ENCODE measurements at regions not wholly inside any gene's neighbourhood (a gene's known extent, or its start where the extent isn't known, plus 50 kb on each side); places are given as distances from the start of the nearest gene placed in this dataset.

DNA sequence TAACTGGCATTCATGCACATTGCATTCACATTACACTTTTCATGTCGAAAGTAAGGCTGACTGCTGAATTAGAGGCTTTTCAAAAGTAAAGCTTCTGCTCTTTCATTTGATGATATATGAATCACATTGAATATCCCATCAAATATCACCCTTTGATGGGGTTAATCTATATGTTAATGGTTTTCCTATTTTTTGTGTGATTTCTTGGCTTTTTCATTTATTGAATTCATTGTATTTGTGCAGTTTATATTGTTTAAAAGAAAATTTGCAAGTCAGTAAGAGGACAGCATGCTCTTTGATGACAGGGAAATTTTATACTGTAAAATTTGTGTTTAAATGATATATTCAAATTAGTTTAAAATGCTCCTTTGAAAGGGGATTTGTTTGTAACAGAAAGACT is 344.1 kb downstream of the PCDH10 start:
- TF ChIP-seq CTCF (IDR thresholded peaks at IDR 0.05; ENCODE audit: low read depth, low read length, missing input control) (no peak), YY1 (IDR thresholded peaks at IDR 0.05) (no peak), FOXA1 (IDR thresholded peaks at IDR 0.05) (no peak), HNF4A (conservative IDR thresholded peaks at IDR 0.05) (no peak), REST (IDR thresholded peaks at IDR 0.05) (no peak), JUND (IDR thresholded peaks at IDR 0.05) (no peak), EGR1 (IDR thresholded peaks at IDR 0.05; ENCODE audit: low read depth in 2 of 2) (no peak), RAD21 (IDR thresholded peaks at IDR 0.05) (no peak)
- TF ChIP-seq, protein P1, sequence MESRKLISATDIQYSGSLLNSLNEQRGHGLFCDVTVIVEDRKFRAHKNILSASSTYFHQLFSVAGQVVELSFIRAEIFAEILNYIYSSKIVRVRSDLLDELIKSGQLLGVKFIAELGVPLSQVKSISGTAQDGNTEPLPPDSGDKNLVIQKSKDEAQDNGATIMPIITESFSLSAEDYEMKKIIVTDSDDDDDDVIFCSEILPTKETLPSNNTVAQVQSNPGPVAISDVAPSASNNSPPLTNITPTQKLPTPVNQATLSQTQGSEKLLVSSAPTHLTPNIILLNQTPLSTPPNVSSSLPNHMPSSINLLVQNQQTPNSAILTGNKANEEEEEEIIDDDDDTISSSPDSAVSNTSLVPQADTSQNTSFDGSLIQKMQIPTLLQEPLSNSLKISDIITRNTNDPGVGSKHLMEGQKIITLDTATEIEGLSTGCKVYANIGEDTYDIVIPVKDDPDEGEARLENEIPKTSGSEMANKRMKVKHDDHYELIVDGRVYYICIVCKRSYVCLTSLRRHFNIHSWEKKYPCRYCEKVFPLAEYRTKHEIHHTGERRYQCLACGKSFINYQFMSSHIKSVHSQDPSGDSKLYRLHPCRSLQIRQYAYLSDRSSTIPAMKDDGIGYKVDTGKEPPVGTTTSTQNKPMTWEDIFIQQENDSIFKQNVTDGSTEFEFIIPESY (IDR thresholded peaks at IDR 0.05), result no peak
